NB4 (cell line): ENCODE measurements at regions not wholly inside any gene's neighbourhood (a gene's known extent, or its start where the extent isn't known, plus 50 kb on each side); places are given as distances from the start of the nearest gene placed in this dataset.

Source experiments
- CTCF ChIP-seq: IDR thresholded peaks from one replicate; pipeline ENCODE4 v1.5.1; 2012; ENCODE audit warnings: low read depth, low read length
- MAX ChIP-seq: IDR thresholded peaks from 2 replicates; pipeline ENCODE4 v1.6.1; 2011; ENCODE audit warnings: low read depth, low read length
- MYC ChIP-seq: IDR thresholded peaks from 2 replicates; pipeline ENCODE4 v1.6.1; 2011; ENCODE audit warnings: low read depth, low read length
- POLR2A ChIP-seq: IDR thresholded peaks from 2 replicates; pipeline ENCODE4 v1.6.1; 2011; ENCODE audit warnings: mild to moderate bottlenecking; ENCODE audit not compliant: insufficient read length; ENCODE audit errors: extremely low read depth

- no peak for TF ChIP-seq CTCF
- no peak for TF ChIP-seq POLR2A
- no peak for TF ChIP-seq MAX
- no peak for TF ChIP-seq MYC
These were observed 550.9 kb upstream of the NDST4 start for GRCh38 chr4:115664285-115664684.
